ENCODE measurements at regions not wholly inside any gene's neighbourhood (a gene's known extent, or its start where the extent isn't known, plus 50 kb on each side); places are given as distances from the start of the nearest gene placed in this dataset.

DNA sequence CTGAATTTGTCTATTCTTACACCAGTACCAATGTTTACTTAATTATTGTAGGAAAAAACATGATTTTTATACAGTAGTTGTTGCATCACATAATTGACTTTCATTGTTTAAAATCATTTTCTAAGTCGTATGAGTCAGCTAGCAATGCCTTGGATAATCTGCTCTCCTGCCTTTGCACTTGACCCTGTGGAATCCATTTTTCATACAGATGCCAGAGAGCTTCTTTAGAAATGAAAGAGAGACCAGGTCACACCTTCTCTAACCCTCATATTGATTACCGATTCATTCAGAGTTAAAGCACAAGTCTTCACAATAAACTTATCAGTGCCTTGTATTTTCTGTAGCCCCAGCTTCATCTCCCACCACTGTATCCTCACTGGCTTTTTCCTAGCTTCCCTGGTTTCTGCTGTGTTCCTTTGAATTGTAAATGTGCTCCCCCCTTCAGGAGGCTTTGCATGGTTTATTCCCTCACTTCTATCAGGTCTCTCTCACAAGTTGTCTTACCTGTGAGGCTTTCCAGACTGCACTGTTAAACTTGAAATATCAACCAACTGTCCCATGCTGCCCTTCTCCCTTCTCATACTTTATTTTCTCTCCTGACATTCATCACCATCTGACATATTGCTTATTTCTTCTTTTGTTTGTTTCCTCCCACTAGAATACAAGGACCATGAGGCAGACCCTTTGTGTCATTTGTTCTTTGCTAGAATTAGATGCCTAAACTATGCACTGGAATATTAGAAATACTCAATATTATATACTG is 662.0 kb upstream of the GBE1 start:
- no peak for ATAC-seq
- TF ChIP-seq BACH2 (CRISPR knock-in tag; IDR thresholded peaks at IDR 0.05; ENCODE audit: borderline replicate concordance) (no peak), PPARA (CRISPR knock-in tag; IDR thresholded peaks at IDR 0.05; ENCODE audit: borderline replicate concordance) (no peak), GLIS3 (CRISPR knock-in tag; IDR thresholded peaks at IDR 0.05) (no peak), SNAI2 (CRISPR knock-in tag; IDR thresholded peaks at IDR 0.05) (no peak)
- TF ChIP-seq, protein P1, sequence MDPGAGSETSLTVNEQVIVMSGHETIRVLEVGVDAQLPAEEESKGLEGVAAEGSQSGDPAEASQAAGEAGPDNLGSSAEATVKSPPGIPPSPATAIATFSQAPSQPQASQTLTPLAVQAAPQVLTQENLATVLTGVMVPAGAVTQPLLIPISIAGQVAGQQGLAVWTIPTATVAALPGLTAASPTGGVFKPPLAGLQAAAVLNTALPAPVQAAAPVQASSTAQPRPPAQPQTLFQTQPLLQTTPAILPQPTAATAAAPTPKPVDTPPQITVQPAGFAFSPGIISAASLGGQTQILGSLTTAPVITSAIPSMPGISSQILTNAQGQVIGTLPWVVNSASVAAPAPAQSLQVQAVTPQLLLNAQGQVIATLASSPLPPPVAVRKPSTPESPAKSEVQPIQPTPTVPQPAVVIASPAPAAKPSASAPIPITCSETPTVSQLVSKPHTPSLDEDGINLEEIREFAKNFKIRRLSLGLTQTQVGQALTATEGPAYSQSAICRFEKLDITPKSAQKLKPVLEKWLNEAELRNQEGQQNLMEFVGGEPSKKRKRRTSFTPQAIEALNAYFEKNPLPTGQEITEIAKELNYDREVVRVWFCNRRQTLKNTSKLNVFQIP (CRISPR knock-in tag; IDR thresholded peaks at IDR 0.05; ENCODE audit: borderline replicate concordance, low read depth) = no peak

DNA sequence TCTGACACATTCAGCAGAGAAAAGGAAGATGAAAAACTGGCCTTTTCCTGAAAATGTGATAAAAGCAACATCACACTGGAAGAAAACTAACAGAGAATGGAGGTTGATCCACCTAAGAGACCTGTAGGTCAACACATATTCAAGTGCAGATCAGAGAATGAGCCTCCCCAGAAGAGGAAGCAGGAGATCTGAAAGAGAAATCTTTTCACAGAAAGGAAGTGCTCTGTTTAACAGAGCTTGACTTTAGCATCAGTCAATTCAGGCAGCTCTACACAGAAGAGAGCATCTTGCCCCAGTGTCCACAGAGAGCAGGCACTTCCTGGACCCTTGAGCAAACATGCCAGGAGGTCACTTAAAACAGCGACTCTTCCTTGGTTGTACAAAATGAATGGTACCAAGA is 655.4 kb upstream of the GBE1 start:
- ATAC-seq = no peak
- no peak for TF ChIP-seq PPARA (CRISPR knock-in tag; IDR thresholded peaks at IDR 0.05; ENCODE audit: borderline replicate concordance)
- TF ChIP-seq ZNF565 (CRISPR knock-in tag; conservative IDR thresholded peaks at IDR 0.05; ENCODE audit: low read depth) = no peak
- TF ChIP-seq, protein P2, sequence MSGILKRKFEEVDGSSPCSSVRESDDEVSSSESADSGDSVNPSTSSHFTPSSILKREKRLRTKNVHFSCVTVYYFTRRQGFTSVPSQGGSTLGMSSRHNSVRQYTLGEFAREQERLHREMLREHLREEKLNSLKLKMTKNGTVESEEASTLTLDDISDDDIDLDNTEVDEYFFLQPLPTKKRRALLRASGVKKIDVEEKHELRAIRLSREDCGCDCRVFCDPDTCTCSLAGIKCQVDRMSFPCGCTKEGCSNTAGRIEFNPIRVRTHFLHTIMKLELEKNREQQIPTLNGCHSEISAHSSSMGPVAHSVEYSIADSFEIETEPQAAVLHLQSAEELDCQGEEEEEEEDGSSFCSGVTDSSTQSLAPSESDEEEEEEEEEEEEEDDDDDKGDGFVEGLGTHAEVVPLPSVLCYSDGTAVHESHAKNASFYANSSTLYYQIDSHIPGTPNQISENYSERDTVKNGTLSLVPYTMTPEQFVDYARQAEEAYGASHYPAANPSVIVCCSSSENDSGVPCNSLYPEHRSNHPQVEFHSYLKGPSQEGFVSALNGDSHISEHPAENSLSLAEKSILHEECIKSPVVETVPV (CRISPR knock-in tag; IDR thresholded peaks at IDR 0.05) = no peak
- TF ChIP-seq, protein P1 (CRISPR knock-in tag; IDR thresholded peaks at IDR 0.05; ENCODE audit: borderline replicate concordance, low read depth) = no peak
- TF ChIP-seq ZNF8 (CRISPR knock-in tag; IDR thresholded peaks at IDR 0.05) = no peak
- no peak for TF ChIP-seq ZNF70 (CRISPR knock-in tag; IDR thresholded peaks at IDR 0.05)
- no peak for TF ChIP-seq BACH2 (CRISPR knock-in tag; IDR thresholded peaks at IDR 0.05; ENCODE audit: borderline replicate concordance)

DNA sequence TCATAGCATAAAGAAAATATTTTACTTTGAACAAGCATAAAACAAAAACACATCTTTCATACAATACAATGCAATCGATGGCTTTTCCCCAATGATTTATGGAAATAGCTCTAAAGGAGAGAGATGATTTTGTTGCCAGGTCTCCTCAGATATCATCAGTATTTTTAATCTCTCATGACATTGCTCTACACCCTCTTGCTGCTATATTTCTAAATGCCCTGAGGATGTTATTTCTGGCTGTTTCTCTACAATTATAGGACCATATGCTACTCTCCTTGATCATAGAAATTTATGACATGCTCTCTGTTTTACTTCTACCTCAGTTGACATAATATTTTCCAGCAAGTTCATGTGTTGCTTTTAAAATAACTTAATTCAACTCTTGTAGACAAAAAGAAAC is 654.9 kb upstream of the GBE1 start:
- TF ChIP-seq RARB (CRISPR knock-in tag; IDR thresholded peaks at IDR 0.05) = no peak
- TF ChIP-seq ARNTL (CRISPR knock-in tag; IDR thresholded peaks at IDR 0.05; ENCODE audit: borderline replicate concordance, low read depth) = no peak
- TF ChIP-seq ZFP3 (CRISPR knock-in tag; IDR thresholded peaks at IDR 0.05) = no peak
- TF ChIP-seq ZFP30 (CRISPR knock-in tag; IDR thresholded peaks at IDR 0.05) = no peak
- no peak for TF ChIP-seq TCF4 (CRISPR knock-in tag; IDR thresholded peaks at IDR 0.05; ENCODE audit: borderline replicate concordance)

DNA sequence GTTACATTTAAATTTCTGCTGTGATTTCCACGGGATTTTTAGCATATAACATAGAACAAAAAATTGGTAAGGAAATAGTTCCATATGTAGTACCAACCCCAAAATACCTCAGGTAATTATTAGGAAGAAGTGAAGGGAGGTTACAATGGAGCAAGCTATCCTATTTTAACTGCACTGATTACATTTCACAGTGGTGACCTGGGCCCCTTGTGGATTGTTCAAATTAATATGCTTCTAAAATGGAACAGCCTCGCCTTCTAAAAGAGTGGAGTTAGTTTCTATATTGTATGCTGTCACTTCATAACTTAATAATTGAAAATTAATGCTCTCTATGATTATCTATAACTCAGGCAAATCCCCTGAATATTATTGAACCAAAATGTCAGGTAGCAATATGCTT is 651.7 kb upstream of the GBE1 start:
- TF ChIP-seq ZNF565 (CRISPR knock-in tag; conservative IDR thresholded peaks at IDR 0.05; ENCODE audit: low read depth) = no peak
- TF ChIP-seq CSDC2 (CRISPR knock-in tag; IDR thresholded peaks at IDR 0.05) = no peak
- TF ChIP-seq, protein P1 (CRISPR knock-in tag; IDR thresholded peaks at IDR 0.05; ENCODE audit: borderline replicate concordance, low read depth) = no peak
- TF ChIP-seq ZNF70 (CRISPR knock-in tag; IDR thresholded peaks at IDR 0.05) = no peak
- no peak for TF ChIP-seq BACH2 (CRISPR knock-in tag; IDR thresholded peaks at IDR 0.05; ENCODE audit: borderline replicate concordance)
- no peak for TF ChIP-seq ESRRG (CRISPR knock-in tag; IDR thresholded peaks at IDR 0.05)
- TF ChIP-seq, protein P3, sequence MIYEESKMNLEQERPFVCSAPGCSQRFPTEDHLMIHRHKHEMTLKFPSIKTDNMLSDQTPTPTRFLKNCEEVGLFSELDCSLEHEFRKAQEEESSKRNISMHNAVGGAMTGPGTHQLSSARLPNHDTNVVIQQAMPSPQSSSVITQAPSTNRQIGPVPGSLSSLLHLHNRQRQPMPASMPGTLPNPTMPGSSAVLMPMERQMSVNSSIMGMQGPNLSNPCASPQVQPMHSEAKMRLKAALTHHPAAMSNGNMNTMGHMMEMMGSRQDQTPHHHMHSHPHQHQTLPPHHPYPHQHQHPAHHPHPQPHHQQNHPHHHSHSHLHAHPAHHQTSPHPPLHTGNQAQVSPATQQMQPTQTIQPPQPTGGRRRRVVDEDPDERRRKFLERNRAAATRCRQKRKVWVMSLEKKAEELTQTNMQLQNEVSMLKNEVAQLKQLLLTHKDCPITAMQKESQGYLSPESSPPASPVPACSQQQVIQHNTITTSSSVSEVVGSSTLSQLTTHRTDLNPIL (CRISPR knock-in tag; IDR thresholded peaks at IDR 0.05; ENCODE audit: low read depth) = no peak
- no peak for TF ChIP-seq GLIS3 (CRISPR knock-in tag; IDR thresholded peaks at IDR 0.05)
- no peak for ATAC-seq

More for the DNA sequence above, 654.9 kb upstream of the GBE1 start:
- no peak for ATAC-seq

DNA sequence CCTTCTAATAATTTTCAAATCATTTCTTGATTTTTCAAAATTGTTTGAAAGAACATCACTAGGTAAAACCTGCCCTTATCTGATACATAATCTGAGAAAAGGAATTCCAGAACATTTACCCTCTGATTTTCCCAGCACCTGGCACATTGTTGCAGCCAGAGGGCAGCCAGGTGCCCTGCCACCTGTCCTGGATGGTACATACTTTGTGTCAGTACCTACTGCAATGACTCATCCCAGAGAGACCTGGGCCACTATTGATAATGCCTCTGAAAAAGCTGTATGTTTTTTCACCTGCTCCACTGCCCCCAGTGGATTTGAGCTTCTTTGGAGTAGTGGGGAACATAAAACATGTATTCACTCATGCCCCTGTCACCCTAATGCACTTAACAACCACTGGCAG is 648.9 kb upstream of the GBE1 start:
- ATAC-seq = no peak
- no peak for TF ChIP-seq ZFP3 (CRISPR knock-in tag; IDR thresholded peaks at IDR 0.05)
- no peak for TF ChIP-seq TOX (CRISPR knock-in tag; IDR thresholded peaks at IDR 0.05; ENCODE audit: borderline replicate concordance)
- TF ChIP-seq, protein P2 (CRISPR knock-in tag; IDR thresholded peaks at IDR 0.05) = no peak
- TF ChIP-seq, protein P4, sequence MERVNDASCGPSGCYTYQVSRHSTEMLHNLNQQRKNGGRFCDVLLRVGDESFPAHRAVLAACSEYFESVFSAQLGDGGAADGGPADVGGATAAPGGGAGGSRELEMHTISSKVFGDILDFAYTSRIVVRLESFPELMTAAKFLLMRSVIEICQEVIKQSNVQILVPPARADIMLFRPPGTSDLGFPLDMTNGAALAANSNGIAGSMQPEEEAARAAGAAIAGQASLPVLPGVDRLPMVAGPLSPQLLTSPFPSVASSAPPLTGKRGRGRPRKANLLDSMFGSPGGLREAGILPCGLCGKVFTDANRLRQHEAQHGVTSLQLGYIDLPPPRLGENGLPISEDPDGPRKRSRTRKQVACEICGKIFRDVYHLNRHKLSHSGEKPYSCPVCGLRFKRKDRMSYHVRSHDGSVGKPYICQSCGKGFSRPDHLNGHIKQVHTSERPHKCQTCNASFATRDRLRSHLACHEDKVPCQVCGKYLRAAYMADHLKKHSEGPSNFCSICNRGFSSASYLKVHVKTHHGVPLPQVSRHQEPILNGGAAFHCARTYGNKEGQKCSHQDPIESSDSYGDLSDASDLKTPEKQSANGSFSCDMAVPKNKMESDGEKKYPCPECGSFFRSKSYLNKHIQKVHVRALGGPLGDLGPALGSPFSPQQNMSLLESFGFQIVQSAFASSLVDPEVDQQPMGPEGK (CRISPR knock-in tag; IDR thresholded peaks at IDR 0.05; ENCODE audit: borderline replicate concordance) = no peak
- no peak for TF ChIP-seq ZFP30 (CRISPR knock-in tag; IDR thresholded peaks at IDR 0.05)
- no peak for TF ChIP-seq BACH2 (CRISPR knock-in tag; IDR thresholded peaks at IDR 0.05; ENCODE audit: borderline replicate concordance)
- TF ChIP-seq ZC3H10 (CRISPR knock-in tag; IDR thresholded peaks at IDR 0.05) = no peak
- TF ChIP-seq, protein P3 (CRISPR knock-in tag; IDR thresholded peaks at IDR 0.05; ENCODE audit: low read depth) = no peak
